AG20443 (cell line): ENCODE measurements at regions not wholly inside any gene's neighbourhood (a gene's known extent, or its start where the extent isn't known, plus 50 kb on each side); places are given as distances from the start of the nearest gene placed in this dataset.
A peak's percentile ranks its signal among the peaks of the same experiment; 100 is the strongest.

Experiments used
- DNase-seq: peaks from one replicate; pipeline ENCODE4 v3.0.0; 2012; ENCODE audit warnings: low spot score, mixed read lengths

DNA sequence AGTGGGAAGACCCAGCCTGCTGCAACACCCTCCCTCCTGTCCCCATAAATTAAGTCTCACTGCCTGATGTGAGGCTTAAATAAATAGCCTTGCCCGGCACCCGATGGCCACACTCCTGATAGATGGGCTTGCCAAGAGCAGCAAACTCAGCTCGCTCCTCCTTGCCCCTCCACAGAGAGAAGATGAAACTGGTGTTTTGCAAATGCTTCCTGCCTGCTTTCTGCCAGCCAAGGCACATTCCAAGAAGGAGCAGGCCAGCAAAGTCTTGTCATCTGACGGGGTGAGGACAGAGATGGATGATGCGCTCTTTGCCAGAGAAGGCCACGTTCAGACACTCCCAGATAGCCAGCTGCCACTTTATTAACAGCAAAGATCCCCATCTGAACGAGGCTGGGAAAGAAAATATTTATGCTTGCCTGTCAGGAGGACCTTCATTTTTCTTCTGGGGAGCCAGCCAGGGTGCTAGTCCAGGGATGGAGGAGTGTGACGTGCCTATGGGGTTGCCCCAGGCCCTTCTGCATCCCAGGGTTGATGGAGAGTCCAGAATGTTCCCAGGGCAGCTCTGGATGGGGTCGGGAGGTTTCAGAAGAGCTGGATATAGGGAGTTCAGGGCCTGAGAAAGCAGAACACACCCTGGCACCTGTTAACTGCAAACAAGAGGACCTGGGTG, 265.4 kb downstream of the FOXD2 start:
- peak; percentile 40 for DNase-seq

DNA sequence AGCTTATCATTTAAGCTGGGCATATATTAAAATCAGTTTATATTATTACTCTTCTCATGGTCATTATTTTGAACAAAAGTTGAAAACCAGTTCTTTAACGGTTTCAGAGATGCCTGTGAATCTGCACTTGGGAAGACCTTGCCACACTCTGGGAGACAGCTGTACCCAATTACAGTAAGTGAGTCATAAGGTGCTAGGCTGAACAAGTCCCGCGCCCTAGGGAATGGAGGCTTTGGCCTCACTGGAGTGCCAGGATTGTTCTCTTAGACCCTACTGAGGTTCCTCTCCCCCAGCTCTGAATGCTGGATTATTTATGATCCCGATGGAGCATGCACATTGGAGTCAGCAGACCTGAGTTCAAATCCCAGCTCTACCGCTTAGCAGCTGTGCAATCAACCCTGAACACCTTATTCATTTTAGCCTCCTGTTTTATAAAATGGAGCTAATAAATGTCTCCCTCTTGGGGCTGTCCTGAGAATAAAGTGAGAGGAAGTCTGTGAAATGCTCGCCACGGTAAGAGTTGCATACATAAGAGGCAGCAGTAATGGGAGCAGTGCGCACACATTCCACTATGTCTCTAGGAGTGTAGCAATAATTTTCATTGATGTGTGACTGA, 266.2 kb downstream of the FOXD2 start:
- peak; percentile 80 for DNase-seq

DNA sequence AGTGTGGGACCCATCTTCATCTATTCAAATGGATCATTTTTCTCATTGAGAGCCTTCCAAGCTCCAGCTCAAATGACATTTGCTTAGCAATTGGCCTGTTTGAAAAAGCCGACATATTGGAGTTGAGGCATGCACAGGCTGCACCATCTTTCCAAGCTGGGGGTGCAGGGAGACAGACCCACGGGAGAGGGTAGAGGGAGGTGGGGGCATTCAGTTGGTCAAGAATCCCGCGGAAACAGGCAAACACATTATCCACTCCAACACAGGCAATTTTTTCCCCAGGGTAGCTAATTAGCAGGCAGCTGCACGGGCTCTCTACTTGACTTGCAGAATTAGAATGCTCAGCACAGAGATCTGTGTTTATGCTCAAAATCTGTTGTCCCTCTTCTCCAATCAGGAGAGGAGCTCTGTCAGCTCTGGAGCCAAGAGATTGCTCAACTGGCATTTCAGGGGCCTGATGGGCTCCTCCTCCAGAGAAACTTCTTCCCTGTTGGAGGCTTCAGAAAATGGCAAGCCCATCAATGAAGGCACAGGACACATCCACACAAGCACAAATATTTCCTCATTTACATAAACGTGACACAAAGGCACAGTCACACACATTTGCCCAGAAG, 267.8 kb downstream of the FOXD2 start:
- DNase-seq: no peak

DNA sequence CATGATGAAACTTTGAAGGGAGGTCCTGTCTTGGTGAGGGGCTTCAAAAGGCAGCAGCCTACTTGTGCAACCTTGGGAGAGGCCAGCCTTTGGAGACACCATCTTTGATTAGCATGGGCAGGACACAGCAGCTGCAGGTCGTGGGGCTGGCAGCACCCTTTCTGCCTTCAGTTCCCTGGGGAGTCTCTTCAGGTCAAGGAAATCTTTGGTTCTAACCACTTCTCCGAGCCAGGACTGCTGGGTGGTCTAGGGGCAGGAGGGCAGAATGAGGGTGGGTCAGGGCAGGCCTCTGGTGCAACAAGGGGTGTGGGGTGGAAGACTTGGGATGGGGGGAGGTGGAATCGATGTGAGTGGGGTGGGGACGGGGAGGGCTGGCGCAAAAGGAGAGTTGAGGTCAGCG, 269.7 kb downstream of the FOXD2 start:
- DNase-seq: no peak

DNA sequence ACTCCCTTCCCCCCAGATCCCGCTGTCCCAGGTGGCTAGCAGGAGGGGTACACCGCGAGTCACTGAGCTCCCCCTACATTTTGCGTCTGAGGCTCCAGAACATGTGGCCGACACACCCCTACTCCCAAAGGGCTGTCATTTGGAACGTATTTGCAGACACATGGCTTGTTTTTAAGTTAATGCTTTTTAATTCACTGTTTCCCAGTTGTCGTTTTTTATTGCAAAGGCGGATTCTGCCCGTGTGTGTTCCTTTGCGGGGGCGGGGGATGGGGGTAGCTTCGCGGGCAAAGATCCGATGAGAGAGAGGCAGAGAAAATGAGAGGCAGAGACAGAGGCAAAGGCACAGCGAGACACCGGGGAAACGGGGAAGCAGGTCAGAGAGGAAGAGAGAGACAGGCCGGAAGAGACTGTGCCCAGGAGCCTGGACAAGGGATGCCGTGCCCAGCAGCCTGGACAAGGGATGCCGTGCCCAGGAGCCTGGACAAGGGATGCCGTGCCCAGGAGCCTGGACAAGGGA, 270.2 kb downstream of the FOXD2 start:
- no peak for DNase-seq

DNA sequence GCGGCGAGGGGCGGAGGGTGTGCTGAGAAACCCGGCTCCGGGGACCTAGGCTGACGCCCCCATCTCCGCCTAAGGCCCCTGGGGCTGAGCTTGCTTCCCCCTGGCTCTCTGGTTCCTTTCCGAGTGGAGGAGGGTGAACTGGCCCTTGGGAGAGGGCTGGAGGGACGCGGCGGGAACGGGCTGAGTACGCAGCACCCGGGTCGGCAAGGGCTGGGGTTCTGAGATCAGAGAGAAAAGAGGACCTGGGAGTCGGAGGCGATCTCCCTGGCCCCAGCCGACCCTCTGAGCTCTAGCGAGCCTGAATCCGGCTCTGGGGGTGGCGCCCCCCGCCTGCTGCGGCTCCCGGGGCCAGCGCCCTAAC, 270.8 kb downstream of the FOXD2 start:
- DNase-seq: no peak

DNA sequence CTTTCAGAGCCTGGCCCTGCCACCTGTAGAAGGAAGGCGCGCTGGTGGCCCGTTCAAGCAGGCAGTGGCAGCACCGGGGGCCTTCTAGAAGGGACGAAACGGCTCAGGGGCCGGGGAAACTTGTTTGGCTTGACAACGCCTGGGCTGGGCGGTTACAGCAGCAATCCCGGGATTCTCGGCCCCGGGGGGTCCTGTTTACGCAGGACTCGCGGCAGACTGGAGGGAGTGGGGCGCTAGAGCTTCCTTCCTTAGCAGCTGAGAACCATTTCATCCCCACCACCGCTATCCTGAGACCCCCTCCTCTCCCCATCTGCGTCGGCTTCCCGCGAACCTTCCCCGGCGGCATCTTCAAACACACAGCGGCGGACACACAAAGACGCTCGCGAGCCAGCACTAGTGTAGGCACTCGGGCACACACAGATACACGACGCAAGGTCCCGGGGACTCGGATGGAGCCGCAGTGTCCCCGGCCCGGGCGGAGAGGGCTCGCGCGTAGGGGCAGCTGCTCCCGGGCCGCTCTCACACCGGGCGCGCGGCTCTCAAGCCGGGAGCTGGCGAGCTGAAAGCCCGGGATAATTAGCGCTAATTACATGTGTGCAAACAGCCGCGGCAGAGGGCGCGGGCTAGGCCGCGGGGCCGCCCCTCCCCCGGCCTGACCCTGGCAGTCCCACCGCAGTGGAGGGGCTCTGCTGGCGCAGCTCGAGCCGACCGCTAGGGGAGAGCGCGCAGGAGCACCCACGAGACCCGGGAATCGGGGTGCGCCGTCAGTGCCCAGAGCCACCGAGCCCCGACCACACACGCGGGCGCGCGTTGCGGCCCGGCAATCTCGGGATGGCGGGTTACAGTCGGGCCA, 271.4 kb downstream of the FOXD2 start:
- peak; percentile 55 for DNase-seq

DNA sequence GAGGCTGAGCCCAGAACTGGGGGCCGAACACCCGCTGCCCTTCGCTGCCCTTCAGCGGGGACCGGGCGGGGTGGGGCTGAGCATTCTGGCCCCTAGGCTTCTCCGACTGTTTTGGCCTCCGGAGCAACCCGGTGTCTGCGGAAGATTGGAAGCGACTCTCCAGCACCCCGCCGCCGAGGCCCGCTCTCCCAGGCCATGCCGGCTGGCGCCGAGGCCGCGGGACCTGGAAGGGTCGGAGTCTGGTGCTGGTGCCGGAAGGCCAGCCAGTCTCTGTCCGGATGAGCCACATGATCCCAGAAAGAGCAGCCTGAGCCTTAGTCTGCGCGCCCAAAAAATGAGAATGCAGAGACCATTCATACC, 272.0 kb downstream of the FOXD2 start:
- peak; percentile 43 for DNase-seq

DNA sequence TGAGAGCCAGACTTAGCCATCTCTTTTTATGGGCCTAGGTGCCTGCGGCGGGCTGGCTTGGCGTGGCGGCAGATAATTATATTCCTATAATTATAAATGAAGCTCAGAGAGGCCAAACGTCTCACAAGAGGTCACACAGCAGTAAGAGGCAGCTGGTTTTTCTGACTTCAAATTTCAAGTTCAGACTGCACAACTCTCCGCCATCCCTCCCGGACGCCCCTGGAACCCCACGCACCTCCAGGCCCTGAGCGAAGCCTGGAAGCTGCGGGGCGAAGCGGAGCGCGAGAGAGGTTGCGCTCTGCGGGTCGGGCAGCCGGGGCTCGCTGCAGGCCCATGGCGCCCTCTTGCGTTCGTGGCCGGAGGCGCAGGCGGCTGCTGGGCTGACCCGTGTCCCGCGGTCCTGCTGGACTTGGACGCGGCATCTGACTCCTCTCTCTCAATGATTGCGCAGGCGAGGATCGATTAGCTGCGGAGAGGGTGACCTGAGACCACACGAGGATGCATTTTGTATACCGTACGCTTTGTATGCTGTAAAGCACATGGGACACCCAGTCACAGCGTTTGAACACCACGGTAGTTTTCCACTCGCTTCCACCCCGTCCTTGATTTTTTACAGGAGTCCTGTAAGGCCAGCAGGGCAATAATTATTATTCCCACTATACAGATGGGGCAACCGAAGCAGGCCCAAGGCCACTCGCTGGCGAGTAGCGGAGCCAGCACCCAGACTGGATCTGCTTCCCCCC, 272.7 kb downstream of the FOXD2 start:
- DNase-seq: peak; percentile 97
